ENCODE measurements at regions not wholly inside any gene's neighbourhood (a gene's known extent, or its start where the extent isn't known, plus 50 kb on each side); places are given as distances from the start of the nearest gene placed in this dataset.

DNA sequence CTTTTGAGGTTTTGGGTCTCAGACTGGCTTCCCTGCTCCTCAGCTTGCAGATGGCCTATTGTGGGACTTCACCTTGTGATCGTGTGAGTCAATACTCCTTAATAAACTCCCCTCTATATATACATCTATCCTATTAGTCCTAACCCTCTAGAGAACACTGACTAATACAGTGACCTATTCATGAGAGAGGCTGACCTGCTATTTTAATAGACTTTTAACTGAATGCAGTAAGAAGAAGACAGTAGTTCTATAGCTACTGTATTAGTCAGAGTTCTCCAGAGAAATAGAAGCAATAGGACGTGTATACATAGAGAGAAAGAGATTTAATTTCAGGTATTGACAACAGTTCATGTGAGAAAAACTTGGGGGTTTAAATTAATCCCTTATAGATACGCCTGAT, 53.3 kb upstream of the SMLR1 start:
- TF ChIP-seq POLR2AphosphoS5 (IDR thresholded peaks at IDR 0.05; ENCODE audit: low read depth) (no peak), GABPA (IDR thresholded peaks at IDR 0.05; ENCODE audit: low read depth) (no peak), SPI1 (IDR thresholded peaks at IDR 0.05; ENCODE audit: borderline replicate concordance, low read depth) (no peak)
- TF ChIP-seq, protein P1, sequence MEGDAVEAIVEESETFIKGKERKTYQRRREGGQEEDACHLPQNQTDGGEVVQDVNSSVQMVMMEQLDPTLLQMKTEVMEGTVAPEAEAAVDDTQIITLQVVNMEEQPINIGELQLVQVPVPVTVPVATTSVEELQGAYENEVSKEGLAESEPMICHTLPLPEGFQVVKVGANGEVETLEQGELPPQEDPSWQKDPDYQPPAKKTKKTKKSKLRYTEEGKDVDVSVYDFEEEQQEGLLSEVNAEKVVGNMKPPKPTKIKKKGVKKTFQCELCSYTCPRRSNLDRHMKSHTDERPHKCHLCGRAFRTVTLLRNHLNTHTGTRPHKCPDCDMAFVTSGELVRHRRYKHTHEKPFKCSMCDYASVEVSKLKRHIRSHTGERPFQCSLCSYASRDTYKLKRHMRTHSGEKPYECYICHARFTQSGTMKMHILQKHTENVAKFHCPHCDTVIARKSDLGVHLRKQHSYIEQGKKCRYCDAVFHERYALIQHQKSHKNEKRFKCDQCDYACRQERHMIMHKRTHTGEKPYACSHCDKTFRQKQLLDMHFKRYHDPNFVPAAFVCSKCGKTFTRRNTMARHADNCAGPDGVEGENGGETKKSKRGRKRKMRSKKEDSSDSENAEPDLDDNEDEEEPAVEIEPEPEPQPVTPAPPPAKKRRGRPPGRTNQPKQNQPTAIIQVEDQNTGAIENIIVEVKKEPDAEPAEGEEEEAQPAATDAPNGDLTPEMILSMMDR (IDR thresholded peaks at IDR 0.05; ENCODE audit: insufficient read depth, low read length) = no peak
- TF ChIP-seq, protein P2, sequence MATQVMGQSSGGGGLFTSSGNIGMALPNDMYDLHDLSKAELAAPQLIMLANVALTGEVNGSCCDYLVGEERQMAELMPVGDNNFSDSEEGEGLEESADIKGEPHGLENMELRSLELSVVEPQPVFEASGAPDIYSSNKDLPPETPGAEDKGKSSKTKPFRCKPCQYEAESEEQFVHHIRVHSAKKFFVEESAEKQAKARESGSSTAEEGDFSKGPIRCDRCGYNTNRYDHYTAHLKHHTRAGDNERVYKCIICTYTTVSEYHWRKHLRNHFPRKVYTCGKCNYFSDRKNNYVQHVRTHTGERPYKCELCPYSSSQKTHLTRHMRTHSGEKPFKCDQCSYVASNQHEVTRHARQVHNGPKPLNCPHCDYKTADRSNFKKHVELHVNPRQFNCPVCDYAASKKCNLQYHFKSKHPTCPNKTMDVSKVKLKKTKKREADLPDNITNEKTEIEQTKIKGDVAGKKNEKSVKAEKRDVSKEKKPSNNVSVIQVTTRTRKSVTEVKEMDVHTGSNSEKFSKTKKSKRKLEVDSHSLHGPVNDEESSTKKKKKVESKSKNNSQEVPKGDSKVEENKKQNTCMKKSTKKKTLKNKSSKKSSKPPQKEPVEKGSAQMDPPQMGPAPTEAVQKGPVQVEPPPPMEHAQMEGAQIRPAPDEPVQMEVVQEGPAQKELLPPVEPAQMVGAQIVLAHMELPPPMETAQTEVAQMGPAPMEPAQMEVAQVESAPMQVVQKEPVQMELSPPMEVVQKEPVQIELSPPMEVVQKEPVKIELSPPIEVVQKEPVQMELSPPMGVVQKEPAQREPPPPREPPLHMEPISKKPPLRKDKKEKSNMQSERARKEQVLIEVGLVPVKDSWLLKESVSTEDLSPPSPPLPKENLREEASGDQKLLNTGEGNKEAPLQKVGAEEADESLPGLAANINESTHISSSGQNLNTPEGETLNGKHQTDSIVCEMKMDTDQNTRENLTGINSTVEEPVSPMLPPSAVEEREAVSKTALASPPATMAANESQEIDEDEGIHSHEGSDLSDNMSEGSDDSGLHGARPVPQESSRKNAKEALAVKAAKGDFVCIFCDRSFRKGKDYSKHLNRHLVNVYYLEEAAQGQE (IDR thresholded peaks at IDR 0.05; ENCODE audit: insufficient replicate concordance, low read depth) = no peak
